ENCODE measurements at regions not wholly inside any gene's neighbourhood (a gene's known extent, or its start where the extent isn't known, plus 50 kb on each side); places are given as distances from the start of the nearest gene placed in this dataset.
"Not testable (repeated sequence)": the region's sequence is repeated elsewhere in the genome, so short reads cannot be mapped to it uniquely, and the experiment has no call there.

DNA sequence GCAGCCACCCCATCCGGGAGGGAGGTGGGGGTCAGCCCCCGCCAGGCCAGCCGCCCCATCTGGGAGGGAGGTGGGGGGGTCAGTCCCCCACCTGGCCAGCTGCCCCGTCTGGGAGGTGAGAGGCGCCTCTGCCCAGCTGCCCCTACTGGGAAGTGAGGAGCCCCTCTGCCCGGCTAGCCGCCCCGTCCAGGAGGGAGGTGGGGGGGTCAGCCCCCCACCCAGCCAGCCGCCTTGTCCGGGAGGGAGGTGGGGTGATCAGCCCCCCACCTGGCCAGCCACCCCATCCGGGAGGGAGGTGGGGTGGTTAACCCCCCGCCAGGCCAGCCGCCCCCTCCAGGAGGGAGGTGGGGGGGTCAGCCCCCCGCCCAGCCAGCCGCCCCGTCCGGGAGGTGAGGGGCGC, 852.4 kb upstream of the DEFB115 start:
- not testable (repeated sequence) for DNase-seq

DNA sequence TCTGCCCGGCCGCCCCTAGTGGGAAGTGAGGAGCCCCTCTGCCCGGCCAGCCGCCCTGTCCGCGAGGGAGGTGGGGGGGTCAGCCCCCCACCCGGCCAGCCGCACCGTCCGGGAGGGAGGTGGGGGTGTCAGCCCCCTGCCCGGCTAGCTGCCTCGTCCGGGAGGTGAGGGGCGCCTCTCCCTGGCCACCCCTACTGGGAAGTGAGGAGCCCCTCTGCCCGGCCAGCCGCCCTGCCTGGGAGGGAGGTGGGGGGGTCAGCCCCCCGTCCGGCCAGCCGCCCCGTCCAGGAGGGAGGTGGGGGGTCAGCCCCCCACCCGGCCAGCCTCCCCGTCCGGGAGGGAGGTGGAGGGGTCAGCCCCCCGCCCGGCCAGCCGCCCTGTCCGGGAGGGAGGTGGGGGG, 851.9 kb upstream of the DEFB115 start:
- not testable (repeated sequence) for DNase-seq

DNA sequence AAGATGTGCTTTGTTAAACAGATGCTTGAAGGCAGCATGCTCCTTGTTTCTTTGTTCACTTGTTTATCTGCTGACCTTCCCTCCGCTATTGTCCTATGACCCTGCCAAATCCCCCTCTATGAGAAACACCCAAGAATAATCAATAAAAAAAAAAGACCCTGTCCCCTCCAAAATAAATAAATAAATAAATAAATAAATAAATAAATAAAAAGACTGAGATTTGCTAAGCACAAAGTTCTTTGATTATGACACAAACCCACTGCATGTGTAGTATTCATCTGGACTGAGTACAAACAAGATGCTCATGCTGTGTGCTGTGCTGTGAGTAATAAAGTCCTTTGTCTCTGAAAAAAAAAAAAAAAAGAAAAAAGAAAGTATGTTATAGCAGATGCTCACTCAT, 851.1 kb upstream of the DEFB115 start:
- not testable (repeated sequence) for DNase-seq

DNA sequence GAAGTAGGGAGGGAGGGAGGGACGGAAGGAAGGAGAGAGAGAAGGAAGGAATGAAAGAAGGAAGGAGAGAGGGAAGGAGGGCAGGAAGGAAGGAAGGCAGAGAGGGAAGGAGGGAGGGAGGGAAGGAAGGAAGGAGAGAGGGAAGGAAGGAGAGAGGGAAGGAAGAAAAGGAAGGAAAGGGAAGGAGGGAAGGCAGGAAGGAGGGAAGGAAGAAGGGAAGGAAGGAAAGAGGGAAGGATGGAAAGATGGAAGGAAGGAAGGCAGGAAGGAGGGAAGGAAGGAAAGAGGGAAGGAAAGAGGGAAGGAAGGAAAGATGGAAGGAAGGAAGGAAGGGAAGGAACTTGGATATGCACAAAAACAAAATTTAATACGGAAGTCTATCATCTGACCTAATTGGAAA, 844.5 kb upstream of the DEFB115 start:
- no peak for DNase-seq

DNA sequence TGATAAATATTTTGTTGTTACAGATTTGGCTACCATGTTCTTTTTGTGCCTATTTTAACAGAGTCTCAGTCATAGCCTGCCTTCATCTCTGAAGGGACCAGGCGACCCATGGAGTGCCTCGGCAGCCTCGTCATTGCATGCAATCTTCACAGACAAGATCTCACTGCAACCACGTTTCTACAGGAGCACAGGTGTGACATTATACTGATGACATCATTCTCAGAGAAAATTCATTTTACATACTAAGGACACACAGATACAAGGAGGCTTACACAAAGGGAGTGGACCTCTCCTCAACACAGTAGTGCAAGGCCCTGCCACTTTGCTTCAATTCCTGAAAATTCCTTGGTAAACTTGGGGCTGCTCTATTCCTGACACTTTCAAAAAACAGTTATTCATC, 840.1 kb upstream of the DEFB115 start:
- DNase-seq = not testable (repeated sequence)

DNA sequence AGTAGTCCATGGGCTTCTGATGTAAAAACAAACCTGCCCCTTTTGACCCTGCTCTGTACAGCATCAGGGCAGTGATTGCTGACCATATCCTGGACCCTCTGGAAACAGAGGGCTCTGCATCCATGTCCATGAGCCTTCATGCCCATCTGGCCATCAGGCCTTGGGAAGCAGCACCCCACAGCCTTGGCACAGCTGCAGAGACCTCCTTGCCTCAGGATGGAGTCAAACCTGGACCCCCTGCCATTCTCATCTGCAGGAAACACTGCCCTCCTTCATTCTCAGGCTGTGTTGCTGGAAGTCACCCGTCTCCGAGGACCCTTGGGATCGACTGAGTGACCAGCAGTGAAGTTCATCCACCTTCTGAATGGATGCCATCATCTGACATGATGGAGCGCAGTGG, 839.1 kb upstream of the DEFB115 start:
- not testable (repeated sequence) for DNase-seq

DNA sequence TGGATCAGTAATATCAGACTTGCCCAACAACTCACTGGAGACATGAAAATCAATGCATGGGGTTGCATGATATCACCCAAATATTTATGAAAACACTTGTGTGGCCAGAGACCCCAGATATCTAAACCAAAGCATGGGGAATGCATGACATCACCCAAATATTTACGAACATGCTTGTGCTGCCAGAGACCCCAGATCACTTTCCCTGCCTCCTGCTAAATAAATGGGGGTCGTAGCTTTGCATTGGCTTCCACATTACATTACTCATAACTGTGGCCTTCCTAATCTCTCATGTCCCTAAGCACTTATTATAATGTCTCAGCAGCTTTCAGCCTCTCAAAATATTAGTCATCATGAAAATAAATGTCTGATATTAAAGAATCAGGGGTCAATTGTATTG, 838.0 kb upstream of the DEFB115 start:
- DNase-seq = no peak

DNA sequence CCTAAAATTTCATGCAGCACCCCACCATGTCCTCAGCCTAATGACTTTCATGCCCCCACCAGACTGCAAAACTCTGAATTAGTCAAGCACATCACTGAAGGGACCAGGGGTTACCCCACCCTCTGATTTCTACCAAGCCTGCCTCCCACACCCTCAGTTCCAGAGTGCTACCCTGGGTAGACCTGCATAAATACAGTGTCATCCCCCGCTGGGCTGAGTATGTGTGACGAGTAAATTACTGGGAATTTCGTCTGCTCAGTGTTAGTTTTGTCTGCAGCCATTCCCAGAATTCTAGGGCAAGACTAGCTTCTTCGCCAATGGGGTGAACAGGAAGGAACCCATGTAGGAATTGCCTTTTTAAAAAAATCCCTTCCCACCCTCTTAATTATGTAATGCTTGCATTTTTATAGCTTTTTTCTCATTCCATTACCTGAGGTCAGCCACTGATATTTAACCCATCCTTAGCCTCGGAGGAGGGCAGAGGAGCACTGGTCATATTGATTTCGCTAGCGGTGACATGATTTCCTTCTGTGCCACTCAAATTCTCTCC, 837.5 kb upstream of the DEFB115 start:
- DNase-seq = not testable (repeated sequence)

Data from fibroblast of skin of scalp (primary cell).